NCI-H146 (cell line): ENCODE measurements at regions not wholly inside any gene's neighbourhood (a gene's known extent, or its start where the extent isn't known, plus 50 kb on each side); places are given as distances from the start of the nearest gene placed in this dataset.

Experiments
- DNase-seq: peaks from one replicate; lab custom pipeline; 2025; lab: John Stamatoyannopoulos, UW

- no peak for DNase-seq
Measured at GRCh38 chr9:118583414-118583813, 785.8 kb downstream of the BRINP1 start.

- DNase-seq, result no peak
Measured at GRCh38 chr9:118586978-118587377, 782.3 kb downstream of the BRINP1 start.

GRCh38 chr9:118594428-118594827 is 774.8 kb downstream of the BRINP1 start:
- DNase-seq, result no peak

- no peak for DNase-seq
Measured at GRCh38 chr9:118595719-118596305, 773.4 kb downstream of the BRINP1 start.

- DNase-seq, result no peak
Measured at GRCh38 chr9:118596374-118597015, 772.7 kb downstream of the BRINP1 start.

- DNase-seq, result no peak
Measured at GRCh38 chr9:118606668-118607067, 762.6 kb downstream of the BRINP1 start.

- DNase-seq, result no peak
Measured at GRCh38 chr9:118609355-118610044, 759.7 kb downstream of the BRINP1 start.

GRCh38 chr9:118612201-118612600 is 757.0 kb downstream of the BRINP1 start:
- DNase-seq, result no peak

- DNase-seq, result no peak
Measured at GRCh38 chr9:118613996-118614395, 755.2 kb downstream of the BRINP1 start.

- DNase-seq, result no peak
Measured at GRCh38 chr9:118618084-118618483, 751.2 kb downstream of the BRINP1 start.

- no peak for DNase-seq
Measured at GRCh38 chr9:118618849-118619248, 750.4 kb downstream of the BRINP1 start.

GRCh38 chr9:118624608-118625007 is 744.6 kb downstream of the BRINP1 start:
- DNase-seq, result no peak

- no peak for DNase-seq
Measured at GRCh38 chr9:118630079-118630478, 739.2 kb downstream of the BRINP1 start.

- DNase-seq, result no peak
Measured at GRCh38 chr9:118630931-118631595, 738.2 kb downstream of the BRINP1 start.

GRCh38 chr9:118631956-118632355 is 737.3 kb downstream of the BRINP1 start:
- no peak for DNase-seq

- DNase-seq, result no peak
Measured at GRCh38 chr9:118635416-118635815, 733.8 kb downstream of the BRINP1 start.

- DNase-seq, result no peak
Measured at GRCh38 chr9:118637681-118638080, 731.6 kb downstream of the BRINP1 start.

GRCh38 chr9:118640836-118641560 is 728.2 kb downstream of the BRINP1 start:
- DNase-seq, result no peak

- no peak for DNase-seq
Measured at GRCh38 chr9:118643118-118643517, 726.1 kb downstream of the BRINP1 start.

- no peak for DNase-seq
Measured at GRCh38 chr9:118644066-118644465, 725.2 kb downstream of the BRINP1 start.

- DNase-seq, result no peak
Measured at GRCh38 chr9:118647331-118647730, 721.9 kb downstream of the BRINP1 start.

GRCh38 chr9:118650417-118650816 is 718.8 kb downstream of the BRINP1 start:
- no peak for DNase-seq
